GM12891 (cell line): ENCODE measurements at regions not wholly inside any gene's neighbourhood (a gene's known extent, or its start where the extent isn't known, plus 50 kb on each side); places are given as distances from the start of the nearest gene placed in this dataset.

Experiments used
- PAX5 ChIP-seq: IDR thresholded peaks from 2 replicates; pipeline ENCODE4 v1.6.1; 2011; ENCODE audit warnings: low read length, moderate library complexity, mild to moderate bottlenecking; ENCODE audit not compliant: insufficient read depth, severe bottlenecking
- POLR2A ChIP-seq: IDR thresholded peaks from 2 replicates; pipeline ENCODE4 v1.6.1; 2011; ENCODE audit warnings: low read depth, low read length, control low read depth
- POLR2AphosphoS5 ChIP-seq: IDR thresholded peaks from 2 replicates; pipeline ENCODE4 v1.6.1; 2011; ENCODE audit warnings: low read depth, low read length, control low read depth
- TAF1 ChIP-seq: IDR thresholded peaks from 2 replicates; pipeline ENCODE4 v1.6.1; 2011; ENCODE audit warnings: low read depth, low read length, control low read depth

GRCh38 chr11:70915158-70915985, 337.0 kb downstream of the SHANK2 start:
- no peak for TF ChIP-seq POLR2A
- TF ChIP-seq TAF1 = no peak
- TF ChIP-seq POLR2AphosphoS5 = no peak
- no peak for TF ChIP-seq PAX5
